ENCODE measurements at regions not wholly inside any gene's neighbourhood (a gene's known extent, or its start where the extent isn't known, plus 50 kb on each side); places are given as distances from the start of the nearest gene placed in this dataset.

- DNase-seq (ENCODE audit: low spot score) = no peak
Observed at GRCh38 chr4:74692972-74693371, 101.4 kb downstream of the BTC start.

Data from HuH-7 (cell line).